DND-41 (cell line): ENCODE measurements at regions not wholly inside any gene's neighbourhood (a gene's known extent, or its start where the extent isn't known, plus 50 kb on each side); places are given as distances from the start of the nearest gene placed in this dataset.

ENCODE experiments used
- ATAC-seq: fragments of 200-7000 bp; cut with Tn5 transposase; 3 replicates; pipeline ENCODE4 v1.9.1; 2021; ENCODE audit warnings: low read depth; ENCODE audit not compliant: insufficient read depth
- DNase-seq: peaks from one replicate; pipeline ENCODE4 v3.0.0-alpha.2; 2020
- H2AFZ ChIP-seq: 2 replicates; pipeline ENCODE4 v1.6.0; 2012; ENCODE audit warnings: low read depth, low read length
- H3K27ac ChIP-seq: 2 replicates; pipeline ENCODE4 v1.5.1; 2012; ENCODE audit warnings: low read length, inconsistent platforms
- H3K27me3 ChIP-seq: fragments of 200-600 bp; sonication (generic); 2 replicates; pipeline ENCODE4 v1.6.0; 2012; ENCODE audit warnings: low read length, mild to moderate bottlenecking, inconsistent platforms; ENCODE audit not compliant: insufficient read depth, poor library complexity
- H3K36me3 ChIP-seq: 2 replicates; pipeline ENCODE4 v1.5.1; 2012; ENCODE audit warnings: low read length, inconsistent platforms; ENCODE audit not compliant: insufficient read depth
- H3K4me1 ChIP-seq: 2 replicates; pipeline ENCODE4 v1.5.1; 2012; ENCODE audit warnings: mild to moderate bottlenecking, low read length; ENCODE audit not compliant: insufficient read depth
- H3K4me2 ChIP-seq: 2 replicates; pipeline ENCODE4 v1.6.0; 2012; ENCODE audit warnings: mild to moderate bottlenecking, moderate library complexity, low read length, inconsistent platforms; ENCODE audit not compliant: insufficient read depth
- H3K4me3 ChIP-seq, 2 experiments: fragments of 200-600 bp in 1 of 2; shearing (Covaris generic) in 1 of 2; 2 replicates each; pipeline ENCODE4 v1.5.1; 2012 to 2016; ENCODE audit warnings: inconsistent platforms in 2 of 2, low read length in 2 of 2, mild to moderate bottlenecking in 2 of 2, low read depth in 1 of 2, moderate library complexity in 1 of 2
- H3K79me2 ChIP-seq: 2 replicates; pipeline ENCODE4 v1.6.0; 2012; ENCODE audit warnings: low read length, inconsistent platforms; ENCODE audit not compliant: insufficient read depth
- H3K9ac ChIP-seq: 2 replicates; pipeline ENCODE4 v1.6.0; 2012; ENCODE audit warnings: low read depth, mild to moderate bottlenecking, inconsistent platforms, low read length, moderate library complexity
- H3K9me3 ChIP-seq: 2 replicates; pipeline ENCODE4 v1.5.1; 2012; ENCODE audit warnings: low read length, moderate library complexity, mild to moderate bottlenecking, inconsistent platforms; ENCODE audit not compliant: insufficient read depth, severe bottlenecking
- H4K20me1 ChIP-seq: 2 replicates; pipeline ENCODE4 v1.6.0; 2012; ENCODE audit warnings: low read length; ENCODE audit not compliant: insufficient read depth
- EZH2 ChIP-seq: IDR thresholded peaks from 3 replicates; pipeline ENCODE4 v1.6.1; 2012; ENCODE audit warnings: borderline replicate concordance, low read depth, mild to moderate bottlenecking, moderate library complexity, low read length, inconsistent platforms; ENCODE audit not compliant: severe bottlenecking
- TF ChIP-seq, protein P1 (sequence below): IDR thresholded peaks from 2 replicates; pipeline ENCODE4 v1.5.1; 2012; ENCODE audit warnings: borderline replicate concordance, low read length, moderate library complexity, mild to moderate bottlenecking; ENCODE audit not compliant: poor library complexity, severe bottlenecking; ENCODE audit errors: extremely low read depth

DNA sequence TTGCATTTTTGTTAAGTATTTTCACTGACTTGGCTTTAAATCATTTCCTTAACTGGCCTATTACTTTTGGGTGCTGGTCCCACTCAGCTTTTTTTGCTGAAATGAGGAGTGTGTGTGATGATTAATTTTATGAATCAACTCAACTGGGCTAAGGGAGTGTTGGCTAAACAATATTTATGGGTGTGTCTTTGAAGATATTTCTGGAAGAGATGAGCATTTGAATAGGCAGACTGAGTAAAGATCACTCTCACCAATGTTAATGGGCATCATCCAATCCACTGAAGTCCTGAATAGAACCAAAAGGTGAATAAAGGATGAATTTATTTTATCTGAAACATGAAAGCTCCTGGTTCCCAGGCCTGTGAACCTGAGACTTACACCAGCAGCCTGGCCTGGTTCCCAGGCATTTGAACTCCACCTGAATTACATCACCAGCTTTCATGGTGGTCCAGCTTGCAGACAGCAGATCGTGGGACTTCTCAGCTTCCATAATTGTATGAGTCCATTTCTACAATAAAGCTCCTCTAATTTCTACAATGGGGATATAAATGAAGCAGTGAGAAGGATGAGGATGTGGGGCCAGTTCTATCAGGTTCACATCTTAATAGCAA is 241.3 kb upstream of the ZC3H12C start:
- no peak overlapping the region for H3K9ac ChIP-seq
- no peak overlapping the region for H2AFZ ChIP-seq
- H3K27ac ChIP-seq = no peak overlapping the region
- H3K9me3 ChIP-seq = no peaks in the 10 kb centered on the region
- no peak for TF ChIP-seq EZH2
- TF ChIP-seq, protein P1, sequence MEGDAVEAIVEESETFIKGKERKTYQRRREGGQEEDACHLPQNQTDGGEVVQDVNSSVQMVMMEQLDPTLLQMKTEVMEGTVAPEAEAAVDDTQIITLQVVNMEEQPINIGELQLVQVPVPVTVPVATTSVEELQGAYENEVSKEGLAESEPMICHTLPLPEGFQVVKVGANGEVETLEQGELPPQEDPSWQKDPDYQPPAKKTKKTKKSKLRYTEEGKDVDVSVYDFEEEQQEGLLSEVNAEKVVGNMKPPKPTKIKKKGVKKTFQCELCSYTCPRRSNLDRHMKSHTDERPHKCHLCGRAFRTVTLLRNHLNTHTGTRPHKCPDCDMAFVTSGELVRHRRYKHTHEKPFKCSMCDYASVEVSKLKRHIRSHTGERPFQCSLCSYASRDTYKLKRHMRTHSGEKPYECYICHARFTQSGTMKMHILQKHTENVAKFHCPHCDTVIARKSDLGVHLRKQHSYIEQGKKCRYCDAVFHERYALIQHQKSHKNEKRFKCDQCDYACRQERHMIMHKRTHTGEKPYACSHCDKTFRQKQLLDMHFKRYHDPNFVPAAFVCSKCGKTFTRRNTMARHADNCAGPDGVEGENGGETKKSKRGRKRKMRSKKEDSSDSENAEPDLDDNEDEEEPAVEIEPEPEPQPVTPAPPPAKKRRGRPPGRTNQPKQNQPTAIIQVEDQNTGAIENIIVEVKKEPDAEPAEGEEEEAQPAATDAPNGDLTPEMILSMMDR = no peak
- no peak for DNase-seq
- H3K79me2 ChIP-seq = no peaks in the 10 kb centered on the region
- H3K27me3 ChIP-seq = no peaks in the 10 kb centered on the region
- H3K36me3 ChIP-seq = no peaks in the 10 kb centered on the region
- no peaks in the 10 kb centered on the region for H3K4me1 ChIP-seq
- no peak for ATAC-seq
- H3K4me3 ChIP-seq = no peak overlapping the region
- H4K20me1 ChIP-seq = no peaks in the 10 kb centered on the region
- no peak overlapping the region for H3K4me2 ChIP-seq

DNA sequence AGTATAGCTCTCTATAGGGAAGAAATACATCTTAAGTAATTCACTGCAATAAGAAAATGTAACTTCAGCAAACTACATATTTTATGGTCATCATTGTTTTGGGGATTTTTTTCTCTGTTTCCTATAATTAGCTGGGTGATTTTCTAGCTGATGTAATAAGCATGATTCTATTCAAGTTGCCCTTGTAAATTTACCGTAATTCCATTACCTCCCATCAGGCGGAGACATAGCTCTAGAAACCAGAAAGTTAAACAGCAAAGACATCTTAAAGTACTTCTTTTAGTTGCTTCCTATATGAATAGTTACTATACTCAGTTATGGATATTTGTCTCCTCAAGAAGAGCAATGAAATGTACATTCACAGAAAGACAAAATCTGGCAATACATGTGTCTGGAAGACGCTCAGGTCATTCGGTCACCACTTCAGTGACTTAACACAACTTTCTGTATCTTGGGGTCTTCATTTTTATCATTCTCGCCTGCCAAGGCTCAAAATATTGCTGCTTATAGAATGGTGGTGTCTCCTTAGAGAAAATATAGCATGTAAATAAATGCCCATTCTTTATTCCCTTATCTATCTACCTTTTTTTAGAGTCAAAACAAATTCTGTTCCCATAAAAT is 239.9 kb upstream of the ZC3H12C start:
- Histone ChIP-seq H3K36me3 (no peaks in the 10 kb centered on the region), H3K4me2 (no peak overlapping the region), H3K9ac (no peak overlapping the region), H3K9me3 (no peaks in the 10 kb centered on the region), H3K27ac (no peak overlapping the region), H3K4me1 (no peaks in the 10 kb centered on the region), H3K27me3 (no peaks in the 10 kb centered on the region), H3K4me3 (no peak overlapping the region), H4K20me1 (no peaks in the 10 kb centered on the region), H2AFZ (no peak overlapping the region), H3K79me2 (no peaks in the 10 kb centered on the region)
- no peak for DNase-seq
- 0 out of 3 replicates have a peak, but pooled peaks have one; percentile 52 for ATAC-seq
- TF ChIP-seq, protein P1 = peak; percentile 59
- TF ChIP-seq EZH2 = no peak

DNA sequence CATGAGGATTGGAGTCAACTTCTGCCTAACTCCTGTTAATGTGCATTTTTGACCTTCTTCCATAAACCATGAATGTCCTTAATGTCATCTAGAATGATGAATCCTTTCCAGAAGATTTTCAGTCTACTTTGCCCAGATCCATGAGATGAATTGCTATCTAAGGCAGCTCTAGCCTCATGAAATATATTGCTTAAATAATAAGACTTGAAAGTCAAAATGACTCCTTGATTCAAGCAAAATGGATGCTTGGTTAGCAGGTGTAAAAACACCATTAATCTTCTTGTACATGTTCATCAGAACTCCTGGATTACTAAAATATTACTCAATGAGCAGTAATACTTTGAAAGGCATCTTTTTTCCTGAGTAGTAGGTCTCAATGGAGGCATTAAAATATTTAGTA is 238.5 kb upstream of the ZC3H12C start:
- Histone ChIP-seq H3K4me3 (no peak overlapping the region), H3K4me1 (no peaks in the 10 kb centered on the region), H3K36me3 (no peaks in the 10 kb centered on the region), H3K79me2 (no peaks in the 10 kb centered on the region), H3K27ac (no peak overlapping the region), H4K20me1 (no peaks in the 10 kb centered on the region), H3K27me3 (no peaks in the 10 kb centered on the region), H2AFZ (no peak overlapping the region), H3K4me2 (no peak overlapping the region), H3K9ac (no peak overlapping the region), H3K9me3 (no peaks in the 10 kb centered on the region)
- DNase-seq (no peak), ATAC-seq (no peak)
- TF ChIP-seq, protein P1 = no peak
